NCI-H1436 treated with DMSO at 0.1 percent for 48 hours (cell line): ENCODE measurements at regions not wholly inside any gene's neighbourhood (a gene's known extent, or its start where the extent isn't known, plus 50 kb on each side); places are given as distances from the start of the nearest gene placed in this dataset.
"Not testable (repeated sequence)": the region's sequence is repeated elsewhere in the genome, so short reads cannot be mapped to it uniquely, and the experiment has no call there.

Experiments used
- DNase-seq: peaks from one replicate; lab custom pipeline; 2025; lab: John Stamatoyannopoulos, UW

GRCh38 chr11:114805431-114805830, 127.1 kb downstream of the NXPE2 start:
- not testable (repeated sequence) for DNase-seq

- DNase-seq: no peak
Observed at GRCh38 chr11:114811971-114812370, 133.6 kb downstream of the NXPE2 start.

- no peak for DNase-seq
Observed at GRCh38 chr11:114812733-114813132, 134.4 kb downstream of the NXPE2 start.

- no peak for DNase-seq
Observed at GRCh38 chr11:114813189-114813718, 134.9 kb downstream of the NXPE2 start.

GRCh38 chr11:114815176-114815575, 136.8 kb downstream of the NXPE2 start:
- DNase-seq: no peak

GRCh38 chr11:114815761-114816160, 137.4 kb downstream of the NXPE2 start:
- no peak for DNase-seq

GRCh38 chr11:114816791-114817190, 138.5 kb downstream of the NXPE2 start:
- DNase-seq: no peak

GRCh38 chr11:114818382-114818781, 140.1 kb downstream of the NXPE2 start:
- DNase-seq: no peak

- DNase-seq: no peak
Observed at GRCh38 chr11:114819028-114819427, 140.7 kb downstream of the NXPE2 start.

GRCh38 chr11:114820621-114821020, 142.3 kb downstream of the NXPE2 start:
- DNase-seq: no peak

GRCh38 chr11:114821621-114822412, 143.5 kb downstream of the NXPE2 start:
- no peak for DNase-seq

- no peak for DNase-seq
Observed at GRCh38 chr11:114826910-114827442, 148.6 kb downstream of the NXPE2 start.

GRCh38 chr11:114827736-114828135, 149.4 kb downstream of the NXPE2 start:
- DNase-seq: no peak

- DNase-seq: peak; percentile 96
Observed at GRCh38 chr11:114832532-114833125, 154.3 kb downstream of the NXPE2 start.

GRCh38 chr11:114836161-114836560, 157.8 kb downstream of the NXPE2 start:
- DNase-seq: no peak

GRCh38 chr11:114844896-114845295, 166.6 kb downstream of the NXPE2 start:
- DNase-seq: no peak

- DNase-seq: no peak
Observed at GRCh38 chr11:114845766-114846415, 167.6 kb downstream of the NXPE2 start.

GRCh38 chr11:114846416-114846791, 168.1 kb downstream of the NXPE2 start:
- DNase-seq: peak; percentile 21

GRCh38 chr11:114847306-114847975, 169.1 kb downstream of the NXPE2 start:
- peak; percentile 13 for DNase-seq

GRCh38 chr11:114848027-114848426, 169.7 kb downstream of the NXPE2 start:
- no peak for DNase-seq

GRCh38 chr11:114857281-114857680, 179.0 kb downstream of the NXPE2 start:
- DNase-seq: no peak

- DNase-seq: no peak
Observed at GRCh38 chr11:114864896-114865295, 186.6 kb downstream of the NXPE2 start.
